Stimulated activated CD8-positive, alpha-beta memory T cell treated with anti-CD3 and anti-CD28 coated beads, Interleukin-4, amount 100 ng/mL, for 24 hours (primary cell): ENCODE measurements at regions not wholly inside any gene's neighbourhood (a gene's known extent, or its start where the extent isn't known, plus 50 kb on each side); places are given as distances from the start of the nearest gene placed in this dataset.

ENCODE experiments used
- DNase-seq: peaks from one replicate; pipeline ENCODE4 v3.0.0-alpha.2; 2020; ENCODE audit warnings: low read depth

GRCh38 chr9:85258823-85259370 is 482.9 kb downstream of the AGTPBP1 start:
- peak; percentile 4 for DNase-seq

- no peak for DNase-seq
Measured at GRCh38 chr9:85258236-85258635, 483.5 kb downstream of the AGTPBP1 start.

- DNase-seq, result no peak
Measured at GRCh38 chr9:85249313-85249621, 492.5 kb downstream of the AGTPBP1 start.

- DNase-seq, result no peak
Measured at GRCh38 chr9:85248514-85249312, 493.0 kb downstream of the AGTPBP1 start.

GRCh38 chr9:85246541-85246940 is 495.2 kb downstream of the AGTPBP1 start:
- DNase-seq, result no peak

- no peak for DNase-seq
Measured at GRCh38 chr9:85244856-85245255, 496.9 kb downstream of the AGTPBP1 start.

- no peak for DNase-seq
Measured at GRCh38 chr9:85243977-85244376, 497.8 kb downstream of the AGTPBP1 start.

- no peak for DNase-seq
Measured at GRCh38 chr9:85237478-85237877, 504.3 kb downstream of the AGTPBP1 start.

- DNase-seq, result no peak
Measured at GRCh38 chr9:85230081-85230480, 511.7 kb downstream of the AGTPBP1 start.

- no peak for DNase-seq
Measured at GRCh38 chr9:85228111-85228855, 513.5 kb downstream of the AGTPBP1 start.

GRCh38 chr9:85225180-85225579 is 516.6 kb downstream of the AGTPBP1 start:
- no peak for DNase-seq

- DNase-seq, result no peak
Measured at GRCh38 chr9:85224729-85225128, 517.0 kb downstream of the AGTPBP1 start.

- no peak for DNase-seq
Measured at GRCh38 chr9:85224301-85224700, 517.5 kb downstream of the AGTPBP1 start.

GRCh38 chr9:85223506-85224125 is 518.1 kb downstream of the AGTPBP1 start:
- DNase-seq, result no peak

GRCh38 chr9:85216601-85217000 is 525.2 kb downstream of the AGTPBP1 start:
- no peak for DNase-seq

- DNase-seq, result no peak
Measured at GRCh38 chr9:85215961-85216360, 525.8 kb downstream of the AGTPBP1 start.

- DNase-seq, result no peak
Measured at GRCh38 chr9:85215416-85215815, 526.3 kb downstream of the AGTPBP1 start.

- no peak for DNase-seq
Measured at GRCh38 chr9:85213650-85214607, 527.8 kb downstream of the AGTPBP1 start.

GRCh38 chr9:85212887-85213286 is 528.9 kb downstream of the AGTPBP1 start:
- DNase-seq, result no peak

GRCh38 chr9:85212209-85212608 is 529.5 kb downstream of the AGTPBP1 start:
- no peak for DNase-seq

GRCh38 chr9:85208666-85209065 is 533.1 kb downstream of the AGTPBP1 start:
- no peak for DNase-seq

GRCh38 chr9:85204176-85204575 is 534.6 kb downstream of the NTRK2 start:
- DNase-seq, result no peak
